Neuronal stem cell (in vitro differentiated cells): ENCODE measurements at regions not wholly inside any gene's neighbourhood (a gene's known extent, or its start where the extent isn't known, plus 50 kb on each side); places are given as distances from the start of the nearest gene placed in this dataset.

Experiments used
- DNase-seq: peaks from one replicate; pipeline ENCODE4 v3.0.0-alpha.2; 2013; ENCODE audit warnings: low spot score
- H2AFZ ChIP-seq: one replicate; pipeline ENCODE4 v1.6.1; 2013; ENCODE audit warnings: mild to moderate bottlenecking, low read length, inconsistent platforms
- H2AK5ac ChIP-seq: 2 replicates; pipeline ENCODE4 v1.6.1; 2013; ENCODE audit warnings: low read depth, mild to moderate bottlenecking, inconsistent platforms, low read length, moderate library complexity, mixed read lengths
- H2BK120ac ChIP-seq: 2 replicates; pipeline ENCODE4 v1.6.1; 2013; ENCODE audit warnings: low read depth, mild to moderate bottlenecking, inconsistent platforms, low read length, moderate library complexity, mixed read lengths
- H2BK12ac ChIP-seq: one replicate; pipeline ENCODE4 v1.6.1; 2013; ENCODE audit warnings: low read length, inconsistent platforms
- H2BK15ac ChIP-seq: 2 replicates; pipeline ENCODE4 v1.6.1; 2013; ENCODE audit warnings: mild to moderate bottlenecking, low read length, inconsistent platforms, mixed read lengths
- H2BK5ac ChIP-seq: one replicate; pipeline ENCODE4 v1.6.1; 2013; ENCODE audit warnings: inconsistent platforms, mild to moderate bottlenecking, low read length, moderate library complexity
- H3K14ac ChIP-seq: one replicate; pipeline ENCODE4 v1.6.1; 2013; ENCODE audit warnings: low read length, inconsistent platforms
- H3K18ac ChIP-seq: 2 replicates; pipeline ENCODE4 v1.6.1; 2013; ENCODE audit warnings: low read length, inconsistent platforms
- H3K23ac ChIP-seq: 2 replicates; pipeline ENCODE4 v1.6.1; 2013; ENCODE audit warnings: low read depth, mild to moderate bottlenecking, mixed read lengths, low read length, inconsistent platforms; ENCODE audit not compliant: poor library complexity
- H3K27ac ChIP-seq: replicated peaks from 3 replicates; pipeline ENCODE4 v1.5.1; 2013; ENCODE audit warnings: low read length, inconsistent platforms
- H3K27me3 ChIP-seq, 3 experiments: 2 replicates each; pipeline ENCODE4 v1.6.1; 2013; ENCODE audit warnings: low read length in 3 of 3, mild to moderate bottlenecking in 2 of 3, inconsistent platforms in 1 of 3, low read depth in 1 of 3, mixed read lengths in 1 of 3, moderate library complexity in 1 of 3; ENCODE audit not compliant: control insufficient read depth in 3 of 3, insufficient read depth in 3 of 3
- H3K36me3 ChIP-seq, 2 donors: replicated peaks in 1 of 2; 2 replicates each; pipeline ENCODE4 v1.6.1; 2013; ENCODE audit warnings: low read length in 2 of 2; ENCODE audit not compliant: control insufficient read depth in 2 of 2, insufficient read depth in 2 of 2
- H3K4ac ChIP-seq: 2 replicates; pipeline ENCODE4 v1.6.1; 2013; ENCODE audit warnings: inconsistent platforms, mild to moderate bottlenecking, low read length, moderate library complexity
- H3K4me1 ChIP-seq, 2 donors: 1 replicate in 1 of 2; 2 replicates in 1 of 2; pipeline ENCODE4 v1.6.1; 2013; ENCODE audit warnings: low read length in 2 of 2, low read depth in 1 of 2; ENCODE audit not compliant: control insufficient read depth in 2 of 2, insufficient read depth in 1 of 2
- H3K4me2 ChIP-seq: one replicate; pipeline ENCODE4 v1.6.1; 2013; ENCODE audit warnings: mild to moderate bottlenecking, low read length, inconsistent platforms; ENCODE audit not compliant: insufficient read depth, poor library complexity, severe bottlenecking
- H3K4me3 ChIP-seq, 2 donors: 2 replicates each; pipeline ENCODE4 v1.5.1; 2013; ENCODE audit warnings: low read length in 2 of 2, mild to moderate bottlenecking in 2 of 2, inconsistent platforms in 1 of 2, moderate library complexity in 1 of 2
- H3K79me1 ChIP-seq: one replicate; pipeline ENCODE4 v1.6.1; 2013; ENCODE audit warnings: low read depth, mild to moderate bottlenecking, inconsistent platforms, low read length, moderate library complexity
- H3K9ac ChIP-seq: one replicate; pipeline ENCODE4 v1.6.1; 2013; ENCODE audit warnings: mild to moderate bottlenecking, low read depth, low read length, inconsistent platforms; ENCODE audit not compliant: poor library complexity
- H3K9me3 ChIP-seq, 2 donors: replicated peaks in 1 of 2; 2 replicates each; pipeline versions ENCODE3 to v1.6.1; 2013; ENCODE audit warnings: low read length in 2 of 2, mild to moderate bottlenecking in 2 of 2, inconsistent platforms in 1 of 2, low read depth in 1 of 2, mixed read lengths in 1 of 2, moderate library complexity in 1 of 2; ENCODE audit not compliant: control insufficient read depth in 2 of 2, insufficient read depth in 1 of 2
- H4K8ac ChIP-seq: one replicate; pipeline ENCODE4 v1.6.1; 2013; ENCODE audit warnings: low read depth, mild to moderate bottlenecking, inconsistent platforms, low read length, moderate library complexity
- H4K91ac ChIP-seq: one replicate; pipeline ENCODE4 v1.6.1; 2013; ENCODE audit warnings: low read length, low read depth, mild to moderate bottlenecking, inconsistent platforms; ENCODE audit not compliant: poor library complexity
- WGBS, 2 donors: extraction: QIAGEN DNeasy Blood & Tissue Kit; methylation state at CpG; one replicate each; pipeline ENCODE4 v1.1.7; 2013; ENCODE audit warnings: missing lambda C conversion rate in 2 of 2, mixed read lengths in 1 of 2; ENCODE audit not compliant: insufficient read length in 2 of 2, insufficient replicate concordance in 1 of 2; ENCODE audit errors: extremely low coverage in 2 of 2; 5-methylcytosine and 5-hydroxymethylcytosine counted together

GRCh38 chr4:45621971-45622370 lies 501.9 kb downstream of the GABRG1 start:
- Histone ChIP-seq H3K18ac (no peak overlapping the region), H3K4me3 (no peak overlapping the region), H2BK120ac (no peak overlapping the region), H3K9ac (no peak overlapping the region), H2BK12ac (no peak overlapping the region), H4K91ac (no peak overlapping the region), H3K27me3 (no peaks in the 10 kb centered on the region), H3K4ac (no peak overlapping the region), H3K9me3 (no peaks in the 10 kb centered on the region), H3K4me1 (no peaks in the 10 kb centered on the region), H4K8ac (no peak overlapping the region), H3K4me2 (no peak overlapping the region), H3K36me3 (no peaks in the 10 kb centered on the region), H3K14ac (no peak overlapping the region), H2AK5ac (no peak overlapping the region), H3K27ac (no peak overlapping the region), H3K23ac (no peak overlapping the region), H2BK15ac (no peak overlapping the region), H2BK5ac (no peak overlapping the region), H3K79me1 (no peaks in the 10 kb centered on the region), H2AFZ (no peak overlapping the region)
- no CpG with 5 or more reads among the region's 2 CpGs for WGBS, 2 donors
- DNase-seq, result no peak

GRCh38 chr4:45620808-45621207 lies 503.0 kb downstream of the GABRG1 start:
- DNase-seq, result no peak
- H2BK15ac ChIP-seq, result no peak overlapping the region
- WGBS, 2 donors, result no CpG with 5 or more reads among the region's 1 CpG

GRCh38 chr4:45596379-45597101 lies 527.3 kb downstream of the GABRG1 start:
- Histone ChIP-seq H3K27ac (no peak overlapping the region), H3K36me3 (no peaks in the 10 kb centered on the region), H2BK5ac (no peak overlapping the region), H3K4me3 (no peak overlapping the region), H4K8ac (no peak overlapping the region), H3K4ac (no peak overlapping the region), H2BK120ac (no peak overlapping the region), H2BK12ac (no peak overlapping the region), H3K27me3 (no peaks in the 10 kb centered on the region), H3K23ac (no peak overlapping the region), H2BK15ac (no peak overlapping the region), H2AFZ (no peak overlapping the region), H3K18ac (no peak overlapping the region), H3K4me1 (no peaks in the 10 kb centered on the region), H3K4me2 (no peak overlapping the region), H3K9ac (no peak overlapping the region), H3K14ac (no peak overlapping the region), H3K9me3 (no peaks in the 10 kb centered on the region), H3K79me1 (no peaks in the 10 kb centered on the region), H2AK5ac (no peak overlapping the region), H4K91ac (no peak overlapping the region)
- no CpG with 5 or more reads among the region's 6 CpGs for WGBS, 2 donors
- no peak for DNase-seq

More at GRCh38 chr4:45620808-45621207, 503.0 kb downstream of the GABRG1 start:
- Histone ChIP-seq H3K4me3 (no peak overlapping the region), H2BK5ac (no peak overlapping the region), H2AFZ (no peak overlapping the region), H3K27me3 (no peaks in the 10 kb centered on the region), H3K4me2 (no peak overlapping the region), H2BK120ac (no peak overlapping the region), H3K4ac (no peak overlapping the region), H3K9ac (no peak overlapping the region), H3K14ac (no peak overlapping the region), H3K23ac (no peak overlapping the region), H3K4me1 (no peaks in the 10 kb centered on the region), H3K36me3 (no peaks in the 10 kb centered on the region), H3K9me3 (no peaks in the 10 kb centered on the region), H4K91ac (no peak overlapping the region), H3K27ac (no peak overlapping the region), H2AK5ac (no peak overlapping the region), H4K8ac (no peak overlapping the region), H2BK12ac (no peak overlapping the region), H3K79me1 (no peaks in the 10 kb centered on the region), H3K18ac (no peak overlapping the region)

GRCh38 chr4:45580334-45580733 lies 543.5 kb downstream of the GABRG1 start:
- Histone ChIP-seq H2BK120ac (no peak overlapping the region), H3K4me2 (no peak overlapping the region), H3K79me1 (no peaks in the 10 kb centered on the region), H3K14ac (no peak overlapping the region), H2BK15ac (no peak overlapping the region), H2AK5ac (no peak overlapping the region), H3K27ac (no peak overlapping the region), H3K27me3 (no peaks in the 10 kb centered on the region), H2BK5ac (no peak overlapping the region), H4K8ac (no peak overlapping the region), H3K36me3 (no peaks in the 10 kb centered on the region), H2AFZ (no peak overlapping the region), H3K4me1 (no peaks in the 10 kb centered on the region), H2BK12ac (no peak overlapping the region), H4K91ac (no peak overlapping the region), H3K23ac (no peak overlapping the region), H3K9me3 (peaks cover 0 to 4% of the 10 kb centered on the region in 2 donors), H3K4ac (no peak overlapping the region), H3K9ac (no peak overlapping the region), H3K18ac (no peak overlapping the region), H3K4me3 (no peak overlapping the region)
- DNase-seq, result no peak
- WGBS, 2 donors, result no CpG with 5 or more reads among the region's 3 CpGs
